GM19239 (cell line): ENCODE measurements at regions not wholly inside any gene's neighbourhood (a gene's known extent, or its start where the extent isn't known, plus 50 kb on each side); places are given as distances from the start of the nearest gene placed in this dataset.
A peak's percentile ranks its signal among the peaks of the same experiment; 100 is the strongest.

Experiments
- DNase-seq: peaks from one replicate; pipeline ENCODE4 v3.0.0; 2011; ENCODE audit warnings: low spot score; ENCODE audit not compliant: insufficient read length
- FAIRE-seq: peaks from 2 replicates; lab custom pipeline; 2011; peaks lifted over from hg19 to GRCh38; lab: Jason Lieb, UNC

GRCh38 chr4:104163820-104164219, 330.9 kb downstream of the CXXC4 start:
- FAIRE-seq (no peak), DNase-seq (no peak)

- no peak for DNase-seq
- FAIRE-seq: no peak
These were observed 348.6 kb downstream of the CXXC4 start for GRCh38 chr4:104146048-104146447.

- FAIRE-seq (no peak), DNase-seq (no peak)
These were observed 356.6 kb downstream of the CXXC4 start for GRCh38 chr4:104138116-104138515.

- no peak for FAIRE-seq
These were observed 365.5 kb downstream of the CXXC4 start for GRCh38 chr4:104129243-104129642.

GRCh38 chr4:104128850-104129213, 365.9 kb downstream of the CXXC4 start:
- DNase-seq (no peak), FAIRE-seq (no peak)

More at GRCh38 chr4:104129243-104129642, 365.5 kb downstream of the CXXC4 start:
- DNase-seq: no peak

GRCh38 chr4:104128031-104128849, 366.5 kb downstream of the CXXC4 start:
- FAIRE-seq (no peak), DNase-seq (no peak)

- FAIRE-seq (no peak), DNase-seq (no peak)
These were observed 371.7 kb downstream of the CXXC4 start for GRCh38 chr4:104123021-104123420.

- no peak for DNase-seq
- no peak for FAIRE-seq
These were observed 376.9 kb downstream of the CXXC4 start for GRCh38 chr4:104117776-104118175.

GRCh38 chr4:104113850-104114249, 380.8 kb downstream of the CXXC4 start:
- FAIRE-seq (no peak), DNase-seq (no peak)

- DNase-seq (no peak), FAIRE-seq (no peak)
These were observed 379.4 kb upstream of the TACR3 start for GRCh38 chr4:104099141-104099540.

- FAIRE-seq: no peak
- DNase-seq: no peak
These were observed 373.5 kb upstream of the TACR3 start for GRCh38 chr4:104093247-104093646.

GRCh38 chr4:104073229-104073628, 353.4 kb upstream of the TACR3 start:
- FAIRE-seq (no peak), DNase-seq (no peak)

- DNase-seq (no peak), FAIRE-seq (no peak)
These were observed 346.7 kb upstream of the TACR3 start for GRCh38 chr4:104066533-104066932.

GRCh38 chr4:104064646-104065577, 345.1 kb upstream of the TACR3 start:
- FAIRE-seq (no peak), DNase-seq (peak; percentile 1)

GRCh38 chr4:104063341-104063740, 343.6 kb upstream of the TACR3 start:
- DNase-seq (no peak), FAIRE-seq (no peak)

GRCh38 chr4:104044369-104044768, 324.6 kb upstream of the TACR3 start:
- FAIRE-seq (no peak), DNase-seq (no peak)

- FAIRE-seq: no peak
- no peak for DNase-seq
These were observed 313.1 kb upstream of the TACR3 start for GRCh38 chr4:104032896-104033295.

GRCh38 chr4:104025251-104025650, 305.5 kb upstream of the TACR3 start:
- no peak for DNase-seq
- no peak for FAIRE-seq

GRCh38 chr4:104022831-104023230, 303.0 kb upstream of the TACR3 start:
- DNase-seq: no peak
- FAIRE-seq: no peak

- FAIRE-seq (no peak), DNase-seq (no peak)
These were observed 302.4 kb upstream of the TACR3 start for GRCh38 chr4:104022226-104022625.

- no peak for DNase-seq
- no peak for FAIRE-seq
These were observed 300.9 kb upstream of the TACR3 start for GRCh38 chr4:104020641-104021040.
